ENCODE measurements at regions not wholly inside any gene's neighbourhood (a gene's known extent, or its start where the extent isn't known, plus 50 kb on each side); places are given as distances from the start of the nearest gene placed in this dataset.
"Not testable (repeated sequence)": the region's sequence is repeated elsewhere in the genome, so short reads cannot be mapped to it uniquely, and the experiment has no call there.

DNA sequence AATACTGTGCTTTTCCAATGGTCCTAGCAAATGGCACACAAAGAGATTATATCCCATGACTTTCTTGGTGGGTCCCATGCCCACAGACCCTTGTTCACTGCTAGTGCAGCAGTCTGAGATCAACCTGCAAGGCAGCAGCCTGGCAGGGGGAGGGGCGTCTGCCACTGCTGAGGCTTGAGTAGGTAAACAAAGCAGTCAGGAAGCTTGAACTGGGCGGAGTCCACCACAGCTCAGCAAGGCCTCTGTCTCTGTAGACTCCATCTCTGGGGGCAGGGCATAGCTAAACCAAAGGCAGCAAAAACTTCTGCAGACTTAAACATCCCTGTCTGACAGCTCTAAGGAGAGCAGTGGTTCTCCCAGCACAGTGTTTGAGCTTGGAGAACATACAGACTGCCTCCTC lies 82.9 kb downstream of the ZNF737 start:
- no peak for DNase-seq (ENCODE audit: low read depth)
- no peak overlapping the region for H3K4me3 ChIP-seq (ENCODE audit: low read depth, low read length)
- TF ChIP-seq, protein P1, sequence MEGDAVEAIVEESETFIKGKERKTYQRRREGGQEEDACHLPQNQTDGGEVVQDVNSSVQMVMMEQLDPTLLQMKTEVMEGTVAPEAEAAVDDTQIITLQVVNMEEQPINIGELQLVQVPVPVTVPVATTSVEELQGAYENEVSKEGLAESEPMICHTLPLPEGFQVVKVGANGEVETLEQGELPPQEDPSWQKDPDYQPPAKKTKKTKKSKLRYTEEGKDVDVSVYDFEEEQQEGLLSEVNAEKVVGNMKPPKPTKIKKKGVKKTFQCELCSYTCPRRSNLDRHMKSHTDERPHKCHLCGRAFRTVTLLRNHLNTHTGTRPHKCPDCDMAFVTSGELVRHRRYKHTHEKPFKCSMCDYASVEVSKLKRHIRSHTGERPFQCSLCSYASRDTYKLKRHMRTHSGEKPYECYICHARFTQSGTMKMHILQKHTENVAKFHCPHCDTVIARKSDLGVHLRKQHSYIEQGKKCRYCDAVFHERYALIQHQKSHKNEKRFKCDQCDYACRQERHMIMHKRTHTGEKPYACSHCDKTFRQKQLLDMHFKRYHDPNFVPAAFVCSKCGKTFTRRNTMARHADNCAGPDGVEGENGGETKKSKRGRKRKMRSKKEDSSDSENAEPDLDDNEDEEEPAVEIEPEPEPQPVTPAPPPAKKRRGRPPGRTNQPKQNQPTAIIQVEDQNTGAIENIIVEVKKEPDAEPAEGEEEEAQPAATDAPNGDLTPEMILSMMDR (conservative IDR thresholded peaks at IDR 0.05; ENCODE audit: low read depth, low read length), result no peak

DNA sequence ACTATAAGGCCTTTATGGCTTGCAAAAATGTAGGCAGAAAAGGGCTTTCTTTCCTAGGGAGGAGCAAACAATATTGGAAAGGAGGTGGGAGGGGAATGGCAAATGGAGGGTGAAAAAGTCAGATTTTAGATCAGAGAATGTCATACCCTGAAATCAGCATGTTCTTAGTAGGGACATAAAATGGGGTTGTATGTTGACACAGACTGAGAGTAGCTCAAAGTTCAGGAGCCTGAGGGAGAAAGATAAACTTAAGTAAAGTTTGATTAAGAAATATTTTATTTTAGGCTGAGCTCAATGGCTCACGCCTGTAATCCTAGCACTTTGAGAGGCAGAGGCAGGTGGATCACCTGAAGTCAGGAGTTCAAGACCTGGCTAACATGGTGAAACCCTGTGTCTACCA lies 83.8 kb downstream of the ZNF737 start:
- TF ChIP-seq, protein P1 (conservative IDR thresholded peaks at IDR 0.05; ENCODE audit: low read depth, low read length), result no peak
- DNase-seq (ENCODE audit: low read depth), result no peak
- H3K4me3 ChIP-seq (ENCODE audit: low read depth, low read length), result no peak overlapping the region

DNA sequence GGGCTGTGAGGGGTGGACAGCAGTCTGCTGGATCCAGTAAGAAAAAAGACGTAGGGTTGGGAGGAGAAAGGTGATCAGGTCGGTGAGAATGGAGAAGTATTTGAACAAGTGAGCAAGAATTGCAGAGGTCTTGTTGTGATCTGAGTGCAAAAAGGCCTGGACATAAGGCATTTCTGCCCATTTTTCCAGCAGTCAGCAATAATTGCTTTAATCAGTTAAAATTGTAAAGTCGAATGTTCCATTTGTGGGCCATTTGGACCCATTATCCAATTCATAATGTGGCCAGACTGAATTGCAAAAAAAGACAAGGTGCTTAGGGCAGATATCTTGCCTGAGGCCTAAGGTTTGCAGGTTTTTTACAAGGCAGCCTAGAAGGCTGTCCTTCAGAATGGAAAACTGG lies 86.1 kb downstream of the ZNF737 start:
- H3K4me3 ChIP-seq (ENCODE audit: low read depth, low read length), result no peak overlapping the region
- no peak for DNase-seq (ENCODE audit: low read depth)
- TF ChIP-seq, protein P1 (conservative IDR thresholded peaks at IDR 0.05; ENCODE audit: low read depth, low read length), result no peak

DNA sequence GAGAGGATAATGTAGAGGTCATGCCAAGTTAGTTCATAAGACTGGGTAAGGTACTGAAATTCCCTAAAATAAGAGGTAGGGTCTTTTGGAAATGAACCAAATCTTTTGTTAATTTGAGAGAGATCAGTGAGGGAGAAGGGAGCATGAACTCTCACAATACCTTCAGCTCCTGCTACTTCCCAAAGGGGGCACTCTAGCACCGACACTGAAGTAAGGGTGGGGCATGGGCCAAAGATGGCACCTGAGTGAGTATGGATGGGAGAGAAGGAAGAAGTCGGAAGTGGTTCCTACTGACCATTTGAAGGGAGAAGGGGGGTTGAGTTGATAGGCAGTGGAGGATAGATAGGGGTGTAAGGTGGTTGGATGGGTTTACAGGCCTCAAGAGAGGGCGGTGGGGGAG lies 86.6 kb downstream of the ZNF737 start:
- no peak for DNase-seq (ENCODE audit: low read depth)
- no peak overlapping the region for H3K4me3 ChIP-seq (ENCODE audit: low read depth, low read length)
- TF ChIP-seq, protein P1 (conservative IDR thresholded peaks at IDR 0.05; ENCODE audit: low read depth, low read length), result no peak

DNA sequence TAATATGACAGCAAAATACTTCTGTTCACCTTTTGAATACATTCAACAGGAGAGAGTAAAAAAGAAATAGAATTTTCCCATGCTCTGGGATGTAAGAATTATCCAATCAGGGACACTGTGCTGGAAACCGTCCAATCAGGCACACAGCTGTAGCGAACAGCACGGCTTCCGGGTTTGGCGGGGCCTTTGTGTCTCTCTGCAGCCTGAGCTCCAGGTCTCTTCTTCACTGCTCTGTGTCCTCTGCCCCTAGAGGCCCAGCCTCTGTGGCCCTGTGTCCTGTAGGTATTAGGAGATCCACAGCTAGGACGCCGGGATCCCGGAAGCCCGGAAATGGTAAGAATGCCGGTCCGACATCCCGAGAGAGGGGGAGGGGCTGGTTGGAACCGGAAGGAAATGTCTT lies 92.7 kb downstream of the ZNF737 start:
- no peak overlapping the region for H3K4me3 ChIP-seq (ENCODE audit: low read depth, low read length)
- TF ChIP-seq, protein P1 (conservative IDR thresholded peaks at IDR 0.05; ENCODE audit: low read depth, low read length), result no peak
- no peak for DNase-seq (ENCODE audit: low read depth)

DNA sequence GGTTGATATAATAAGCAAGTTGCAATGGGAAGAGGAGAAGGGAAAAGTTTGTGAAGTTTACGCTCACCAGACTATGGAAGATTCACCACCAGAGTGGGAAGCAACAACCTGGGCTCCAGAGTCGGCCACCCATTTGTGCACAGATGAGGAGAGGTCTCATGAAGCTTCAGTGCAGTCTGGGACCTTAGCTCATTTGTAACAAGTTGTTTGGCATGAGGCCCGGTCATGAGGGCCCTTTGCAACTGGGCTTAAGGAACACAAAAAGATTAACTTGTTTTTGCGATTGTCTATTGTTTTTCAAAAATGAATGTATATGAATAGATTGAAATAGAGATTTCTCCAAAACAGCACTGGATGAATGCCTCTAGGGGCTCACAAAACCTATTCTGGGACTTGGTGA lies 94.2 kb downstream of the ZNF737 start:
- TF ChIP-seq, protein P1 (conservative IDR thresholded peaks at IDR 0.05; ENCODE audit: low read depth, low read length), result no peak
- no peak for DNase-seq (ENCODE audit: low read depth)
- H3K4me3 ChIP-seq (ENCODE audit: low read depth, low read length), result no peak overlapping the region

DNA sequence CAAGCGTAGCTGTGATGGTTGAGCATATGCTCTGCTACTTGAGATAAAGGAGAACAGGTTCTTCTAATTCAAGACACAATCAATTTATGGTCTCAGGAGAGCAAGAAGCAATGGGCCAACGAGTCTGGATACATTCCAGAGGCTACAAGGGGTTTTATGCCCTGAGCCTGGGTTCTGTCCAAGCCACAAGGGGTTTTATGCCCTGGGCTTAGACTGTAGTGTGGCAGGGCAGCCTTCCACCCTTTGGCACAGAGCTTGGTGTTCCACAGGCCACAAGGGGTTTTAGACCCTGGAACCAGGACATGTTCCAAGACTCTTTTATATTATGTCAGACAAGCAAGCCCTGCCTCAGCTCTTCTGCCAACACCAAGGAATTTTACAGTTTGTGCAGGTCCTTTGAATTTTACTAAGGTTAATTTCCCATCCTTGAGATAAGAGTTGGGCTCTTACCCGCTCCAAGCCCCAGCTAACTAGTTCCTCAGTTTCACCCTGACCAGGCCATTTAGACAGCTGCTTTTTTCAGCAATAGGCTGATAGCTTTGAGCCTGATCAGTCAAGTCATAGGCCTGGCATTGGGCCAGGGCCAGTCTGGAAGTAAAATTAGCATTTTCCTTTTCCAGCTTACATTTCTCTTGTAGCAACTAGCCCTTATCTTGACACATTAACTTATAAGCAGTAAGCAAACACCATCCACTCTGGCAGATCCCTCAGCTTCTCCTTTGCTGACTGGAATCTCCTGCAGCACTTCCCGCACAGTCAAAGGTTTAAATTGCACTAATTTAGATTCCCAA lies 95.0 kb downstream of the ZNF737 start:
- DNase-seq (ENCODE audit: low read depth), result no peak
- H3K4me3 ChIP-seq (ENCODE audit: low read depth, low read length), result no peak overlapping the region
- TF ChIP-seq, protein P1 (conservative IDR thresholded peaks at IDR 0.05; ENCODE audit: low read depth, low read length), result no peak

DNA sequence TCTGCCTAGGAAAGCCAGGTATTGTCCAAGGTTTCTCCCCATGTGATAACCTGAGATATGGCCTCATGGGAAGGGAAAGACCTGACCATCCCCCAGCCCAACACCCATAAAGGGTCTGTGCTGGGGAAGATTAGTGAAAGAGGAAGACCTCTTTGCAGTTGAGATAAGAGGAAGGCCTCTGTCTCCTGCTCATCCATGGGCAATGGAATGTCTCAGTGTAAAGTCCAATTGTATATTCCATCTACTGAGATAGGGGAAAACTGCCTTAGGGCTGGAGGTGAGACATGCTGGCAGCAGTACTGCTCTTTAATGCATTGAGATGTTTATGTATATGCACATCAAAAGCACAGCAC lies 99.0 kb downstream of the ZNF737 start:
- DNase-seq (ENCODE audit: low read depth); H3K4me3 ChIP-seq (ENCODE audit: low read depth, low read length): not testable (repeated sequence)

DNA sequence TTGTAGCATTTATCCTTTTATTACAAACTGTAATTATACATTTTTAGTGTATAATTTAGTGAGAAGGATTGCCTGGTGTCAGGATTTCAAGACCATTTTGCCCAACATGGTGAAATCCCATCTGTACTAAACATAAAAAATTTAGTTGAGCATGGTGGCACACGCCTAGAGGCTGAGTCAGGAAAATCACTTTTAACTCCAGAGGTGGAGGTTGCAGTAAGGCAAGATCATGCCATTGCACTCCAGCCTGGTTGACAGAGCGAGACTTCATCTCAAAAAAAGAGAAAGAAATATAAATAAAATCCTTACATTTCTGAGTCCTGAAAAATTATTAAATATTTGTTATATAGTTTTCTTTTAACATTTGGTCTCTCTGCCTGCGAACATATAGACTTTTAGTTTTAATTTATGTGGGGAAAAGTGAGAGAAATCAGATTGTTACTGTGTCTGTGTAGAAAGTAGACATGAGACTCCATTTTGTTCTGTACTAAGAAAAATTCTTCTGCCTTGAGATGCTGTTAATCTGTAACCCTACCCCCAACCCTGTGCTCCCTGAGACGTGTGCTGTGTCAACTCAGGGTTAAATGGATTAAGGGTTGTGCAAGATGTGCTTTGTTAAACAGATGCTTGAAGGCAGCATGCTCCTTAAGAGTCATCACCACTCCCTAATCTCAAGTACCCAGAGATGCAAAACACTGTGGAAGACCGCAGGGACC lies 99.5 kb downstream of the ZNF737 start:
- H3K4me3 ChIP-seq (ENCODE audit: low read depth, low read length); DNase-seq (ENCODE audit: low read depth): not testable (repeated sequence)
